ENCODE measurements at regions not wholly inside any gene's neighbourhood (a gene's known extent, or its start where the extent isn't known, plus 50 kb on each side); places are given as distances from the start of the nearest gene placed in this dataset.

DNA sequence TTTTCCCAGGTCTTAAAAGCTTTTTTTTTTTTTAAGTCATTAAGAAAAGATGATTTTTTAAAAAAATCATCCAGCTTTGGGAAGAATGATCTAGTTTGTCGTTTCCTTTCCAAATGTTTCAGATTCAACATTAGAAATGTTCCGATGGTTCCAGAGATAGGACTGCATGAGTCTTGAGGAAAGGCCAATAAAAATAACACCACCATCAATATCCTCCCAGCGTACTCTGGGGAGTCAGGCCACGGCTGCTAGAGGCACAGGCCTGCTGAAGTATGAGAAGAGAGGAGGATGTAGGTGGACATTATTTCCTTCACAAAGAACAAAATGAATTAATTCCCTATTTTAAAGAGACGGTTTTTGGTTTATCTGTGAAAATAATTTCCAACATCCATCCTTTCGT, 60.0 kb upstream of the SHISA2 start:
- TF ChIP-seq, protein P1, sequence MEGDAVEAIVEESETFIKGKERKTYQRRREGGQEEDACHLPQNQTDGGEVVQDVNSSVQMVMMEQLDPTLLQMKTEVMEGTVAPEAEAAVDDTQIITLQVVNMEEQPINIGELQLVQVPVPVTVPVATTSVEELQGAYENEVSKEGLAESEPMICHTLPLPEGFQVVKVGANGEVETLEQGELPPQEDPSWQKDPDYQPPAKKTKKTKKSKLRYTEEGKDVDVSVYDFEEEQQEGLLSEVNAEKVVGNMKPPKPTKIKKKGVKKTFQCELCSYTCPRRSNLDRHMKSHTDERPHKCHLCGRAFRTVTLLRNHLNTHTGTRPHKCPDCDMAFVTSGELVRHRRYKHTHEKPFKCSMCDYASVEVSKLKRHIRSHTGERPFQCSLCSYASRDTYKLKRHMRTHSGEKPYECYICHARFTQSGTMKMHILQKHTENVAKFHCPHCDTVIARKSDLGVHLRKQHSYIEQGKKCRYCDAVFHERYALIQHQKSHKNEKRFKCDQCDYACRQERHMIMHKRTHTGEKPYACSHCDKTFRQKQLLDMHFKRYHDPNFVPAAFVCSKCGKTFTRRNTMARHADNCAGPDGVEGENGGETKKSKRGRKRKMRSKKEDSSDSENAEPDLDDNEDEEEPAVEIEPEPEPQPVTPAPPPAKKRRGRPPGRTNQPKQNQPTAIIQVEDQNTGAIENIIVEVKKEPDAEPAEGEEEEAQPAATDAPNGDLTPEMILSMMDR (IDR thresholded peaks at IDR 0.05; ENCODE audit: low read depth, low read length, missing control alignments): no peak
- no peak for DNase-seq (ENCODE audit: low read depth)
- H3K4me3 ChIP-seq (ENCODE audit: low read depth, low read length): no peak overlapping the region
